ENCODE measurements at regions not wholly inside any gene's neighbourhood (a gene's known extent, or its start where the extent isn't known, plus 50 kb on each side); places are given as distances from the start of the nearest gene placed in this dataset.
"Not testable (repeated sequence)": the region's sequence is repeated elsewhere in the genome, so short reads cannot be mapped to it uniquely, and the experiment has no call there.

GRCh38 chr5:40428815-40429214 is 250.9 kb upstream of the PTGER4 start:
- no peak for DNase-seq (ENCODE audit: low read depth)
- no peak overlapping the region for H3K4me3 ChIP-seq (ENCODE audit: low read depth, low read length)
- TF ChIP-seq, protein P1, sequence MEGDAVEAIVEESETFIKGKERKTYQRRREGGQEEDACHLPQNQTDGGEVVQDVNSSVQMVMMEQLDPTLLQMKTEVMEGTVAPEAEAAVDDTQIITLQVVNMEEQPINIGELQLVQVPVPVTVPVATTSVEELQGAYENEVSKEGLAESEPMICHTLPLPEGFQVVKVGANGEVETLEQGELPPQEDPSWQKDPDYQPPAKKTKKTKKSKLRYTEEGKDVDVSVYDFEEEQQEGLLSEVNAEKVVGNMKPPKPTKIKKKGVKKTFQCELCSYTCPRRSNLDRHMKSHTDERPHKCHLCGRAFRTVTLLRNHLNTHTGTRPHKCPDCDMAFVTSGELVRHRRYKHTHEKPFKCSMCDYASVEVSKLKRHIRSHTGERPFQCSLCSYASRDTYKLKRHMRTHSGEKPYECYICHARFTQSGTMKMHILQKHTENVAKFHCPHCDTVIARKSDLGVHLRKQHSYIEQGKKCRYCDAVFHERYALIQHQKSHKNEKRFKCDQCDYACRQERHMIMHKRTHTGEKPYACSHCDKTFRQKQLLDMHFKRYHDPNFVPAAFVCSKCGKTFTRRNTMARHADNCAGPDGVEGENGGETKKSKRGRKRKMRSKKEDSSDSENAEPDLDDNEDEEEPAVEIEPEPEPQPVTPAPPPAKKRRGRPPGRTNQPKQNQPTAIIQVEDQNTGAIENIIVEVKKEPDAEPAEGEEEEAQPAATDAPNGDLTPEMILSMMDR (IDR thresholded peaks at IDR 0.05; ENCODE audit: insufficient read depth, low read length), result no peak

GRCh38 chr5:40428126-40428525 is 251.6 kb upstream of the PTGER4 start:
- TF ChIP-seq, protein P1 (IDR thresholded peaks at IDR 0.05; ENCODE audit: insufficient read depth, low read length), result no peak
- peak; percentile 68 for DNase-seq (ENCODE audit: low read depth)

DNA sequence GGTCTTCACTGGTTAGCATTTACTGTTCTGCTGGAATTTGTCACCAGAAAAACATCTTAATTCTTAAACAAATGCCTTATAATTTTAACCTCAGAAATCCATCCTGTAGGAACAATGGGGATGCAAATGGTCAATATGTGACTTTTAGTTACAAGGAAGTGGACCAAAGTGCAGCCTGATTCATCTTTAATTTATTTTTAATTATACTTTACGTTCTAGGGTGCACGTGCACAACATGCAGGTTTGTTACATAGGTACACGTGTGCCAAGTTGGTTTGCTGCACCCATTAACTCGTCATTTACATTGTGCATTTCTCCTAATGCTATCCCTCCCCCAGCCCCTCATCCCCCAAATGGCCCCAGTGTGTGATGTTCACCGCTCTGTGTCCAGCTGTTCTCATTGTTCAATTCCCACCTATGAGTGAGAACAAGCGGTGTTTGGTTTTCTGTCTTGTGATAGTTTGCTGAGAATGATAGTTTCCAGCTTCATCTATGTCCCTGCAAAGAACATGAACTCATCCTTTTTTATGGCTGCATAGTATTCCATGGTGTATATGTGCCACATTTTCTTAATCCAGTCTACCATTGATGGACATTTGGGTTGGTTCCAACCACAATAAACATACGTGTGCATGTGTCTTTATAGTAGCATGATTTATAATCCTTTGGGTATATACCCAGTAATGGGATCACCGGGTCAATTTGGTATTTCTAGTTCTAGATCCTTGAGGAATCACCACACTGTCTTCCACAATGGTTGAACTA is 262.5 kb upstream of the PTGER4 start:
- not testable (repeated sequence) for H3K4me3 ChIP-seq (ENCODE audit: low read depth, low read length); DNase-seq (ENCODE audit: low read depth)

More at GRCh38 chr5:40428126-40428525, 251.6 kb upstream of the PTGER4 start:
- H3K4me3 ChIP-seq (ENCODE audit: low read depth, low read length), result no peak overlapping the region

DNA sequence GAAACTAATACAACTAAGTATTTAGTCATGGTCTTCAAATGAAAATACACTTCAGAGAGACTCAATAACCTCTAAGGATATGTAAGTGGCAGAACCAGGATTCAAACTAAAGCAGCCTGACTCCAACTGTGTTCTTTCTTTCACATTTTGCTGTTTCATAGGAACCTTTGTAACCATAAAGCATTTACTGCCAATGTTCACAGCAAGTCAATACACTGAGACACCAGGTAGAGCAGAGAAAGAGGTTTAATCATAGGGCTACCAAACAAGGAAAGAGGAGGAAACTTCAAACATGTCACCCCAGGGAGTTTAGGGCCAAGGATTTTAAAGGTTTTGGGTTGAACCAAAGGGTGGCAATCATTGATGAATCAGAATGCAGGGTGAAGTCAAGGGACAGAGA is 263.1 kb upstream of the PTGER4 start:
- no peak for DNase-seq (ENCODE audit: low read depth)
- TF ChIP-seq, protein P1 (IDR thresholded peaks at IDR 0.05; ENCODE audit: insufficient read depth, low read length), result no peak
- H3K4me3 ChIP-seq (ENCODE audit: low read depth, low read length), result no peak overlapping the region

- no peak for DNase-seq (ENCODE audit: low read depth)
- H3K4me3 ChIP-seq (ENCODE audit: low read depth, low read length), result no peak overlapping the region
- TF ChIP-seq, protein P1 (IDR thresholded peaks at IDR 0.05; ENCODE audit: insufficient read depth, low read length), result no peak
Observed at GRCh38 chr5:40416098-40416497, 263.6 kb upstream of the PTGER4 start.

- no peak for DNase-seq (ENCODE audit: low read depth)
- TF ChIP-seq, protein P1 (IDR thresholded peaks at IDR 0.05; ENCODE audit: insufficient read depth, low read length), result no peak
- H3K4me3 ChIP-seq (ENCODE audit: low read depth, low read length), result no peak overlapping the region
Observed at GRCh38 chr5:40414922-40415321, 264.8 kb upstream of the PTGER4 start.

DNA sequence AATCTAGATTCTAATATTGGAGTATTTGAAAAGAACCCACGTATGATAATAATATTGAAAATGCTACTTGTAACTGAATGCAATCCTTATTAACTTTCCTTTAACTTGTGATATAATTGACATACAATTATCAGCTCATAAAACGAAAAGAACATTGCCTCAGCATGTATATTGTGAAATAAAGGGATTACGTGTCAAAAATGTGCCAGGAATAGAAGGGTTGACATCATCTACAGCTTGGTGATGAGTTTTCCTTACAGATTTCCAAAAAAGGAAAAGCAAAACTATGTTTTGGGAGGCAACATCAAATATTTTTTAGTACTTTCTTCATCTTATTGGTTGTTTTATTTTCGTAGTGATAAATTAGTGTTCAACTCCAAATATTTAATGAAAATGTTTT is 266.0 kb upstream of the PTGER4 start:
- TF ChIP-seq, protein P1 (IDR thresholded peaks at IDR 0.05; ENCODE audit: insufficient read depth, low read length), result no peak
- DNase-seq (ENCODE audit: low read depth), result peak; percentile 38
- no peak overlapping the region for H3K4me3 ChIP-seq (ENCODE audit: low read depth, low read length)

Data from fibroblast of the aortic adventitia (primary cell).